Neuronal stem cell (in vitro differentiated cells): ENCODE measurements at regions not wholly inside any gene's neighbourhood (a gene's known extent, or its start where the extent isn't known, plus 50 kb on each side); places are given as distances from the start of the nearest gene placed in this dataset.

ENCODE experiments used
- DNase-seq: peaks from one replicate; pipeline ENCODE4 v3.0.0-alpha.2; 2013; ENCODE audit warnings: low spot score
- H2AFZ ChIP-seq: one replicate; pipeline ENCODE4 v1.6.1; 2013; ENCODE audit warnings: mild to moderate bottlenecking, low read length, inconsistent platforms
- H2AK5ac ChIP-seq: 2 replicates; pipeline ENCODE4 v1.6.1; 2013; ENCODE audit warnings: low read depth, mild to moderate bottlenecking, inconsistent platforms, low read length, moderate library complexity, mixed read lengths
- H2BK120ac ChIP-seq: 2 replicates; pipeline ENCODE4 v1.6.1; 2013; ENCODE audit warnings: low read depth, mild to moderate bottlenecking, inconsistent platforms, low read length, moderate library complexity, mixed read lengths
- H2BK12ac ChIP-seq: one replicate; pipeline ENCODE4 v1.6.1; 2013; ENCODE audit warnings: low read length, inconsistent platforms
- H2BK15ac ChIP-seq: 2 replicates; pipeline ENCODE4 v1.6.1; 2013; ENCODE audit warnings: mild to moderate bottlenecking, low read length, inconsistent platforms, mixed read lengths
- H2BK5ac ChIP-seq: one replicate; pipeline ENCODE4 v1.6.1; 2013; ENCODE audit warnings: inconsistent platforms, mild to moderate bottlenecking, low read length, moderate library complexity
- H3K14ac ChIP-seq: one replicate; pipeline ENCODE4 v1.6.1; 2013; ENCODE audit warnings: low read length, inconsistent platforms
- H3K18ac ChIP-seq: 2 replicates; pipeline ENCODE4 v1.6.1; 2013; ENCODE audit warnings: low read length, inconsistent platforms
- H3K23ac ChIP-seq: 2 replicates; pipeline ENCODE4 v1.6.1; 2013; ENCODE audit warnings: low read depth, mild to moderate bottlenecking, mixed read lengths, low read length, inconsistent platforms; ENCODE audit not compliant: poor library complexity
- H3K27ac ChIP-seq: replicated peaks from 3 replicates; pipeline ENCODE4 v1.5.1; 2013; ENCODE audit warnings: low read length, inconsistent platforms
- H3K27me3 ChIP-seq, 3 experiments: 2 replicates each; pipeline ENCODE4 v1.6.1; 2013; ENCODE audit warnings: low read length in 3 of 3, mild to moderate bottlenecking in 2 of 3, inconsistent platforms in 1 of 3, low read depth in 1 of 3, mixed read lengths in 1 of 3, moderate library complexity in 1 of 3; ENCODE audit not compliant: control insufficient read depth in 3 of 3, insufficient read depth in 3 of 3
- H3K36me3 ChIP-seq, 2 donors: replicated peaks in 1 of 2; 2 replicates each; pipeline ENCODE4 v1.6.1; 2013; ENCODE audit warnings: low read length in 2 of 2; ENCODE audit not compliant: control insufficient read depth in 2 of 2, insufficient read depth in 2 of 2
- H3K4ac ChIP-seq: 2 replicates; pipeline ENCODE4 v1.6.1; 2013; ENCODE audit warnings: inconsistent platforms, mild to moderate bottlenecking, low read length, moderate library complexity
- H3K4me1 ChIP-seq, 2 donors: 1 replicate in 1 of 2; 2 replicates in 1 of 2; pipeline ENCODE4 v1.6.1; 2013; ENCODE audit warnings: low read length in 2 of 2, low read depth in 1 of 2; ENCODE audit not compliant: control insufficient read depth in 2 of 2, insufficient read depth in 1 of 2
- H3K4me2 ChIP-seq: one replicate; pipeline ENCODE4 v1.6.1; 2013; ENCODE audit warnings: mild to moderate bottlenecking, low read length, inconsistent platforms; ENCODE audit not compliant: insufficient read depth, poor library complexity, severe bottlenecking
- H3K4me3 ChIP-seq, 2 donors: 2 replicates each; pipeline ENCODE4 v1.5.1; 2013; ENCODE audit warnings: low read length in 2 of 2, mild to moderate bottlenecking in 2 of 2, inconsistent platforms in 1 of 2, moderate library complexity in 1 of 2
- H3K79me1 ChIP-seq: one replicate; pipeline ENCODE4 v1.6.1; 2013; ENCODE audit warnings: low read depth, mild to moderate bottlenecking, inconsistent platforms, low read length, moderate library complexity
- H3K9ac ChIP-seq: one replicate; pipeline ENCODE4 v1.6.1; 2013; ENCODE audit warnings: mild to moderate bottlenecking, low read depth, low read length, inconsistent platforms; ENCODE audit not compliant: poor library complexity
- H3K9me3 ChIP-seq, 2 donors: replicated peaks in 1 of 2; 2 replicates each; pipeline versions ENCODE3 to v1.6.1; 2013; ENCODE audit warnings: low read length in 2 of 2, mild to moderate bottlenecking in 2 of 2, inconsistent platforms in 1 of 2, low read depth in 1 of 2, mixed read lengths in 1 of 2, moderate library complexity in 1 of 2; ENCODE audit not compliant: control insufficient read depth in 2 of 2, insufficient read depth in 1 of 2
- H4K8ac ChIP-seq: one replicate; pipeline ENCODE4 v1.6.1; 2013; ENCODE audit warnings: low read depth, mild to moderate bottlenecking, inconsistent platforms, low read length, moderate library complexity
- H4K91ac ChIP-seq: one replicate; pipeline ENCODE4 v1.6.1; 2013; ENCODE audit warnings: low read length, low read depth, mild to moderate bottlenecking, inconsistent platforms; ENCODE audit not compliant: poor library complexity
- WGBS, 2 donors: extraction: QIAGEN DNeasy Blood & Tissue Kit; methylation state at CpG; one replicate each; pipeline ENCODE4 v1.1.7; 2013; ENCODE audit warnings: missing lambda C conversion rate in 2 of 2, mixed read lengths in 1 of 2; ENCODE audit not compliant: insufficient read length in 2 of 2, insufficient replicate concordance in 1 of 2; ENCODE audit errors: extremely low coverage in 2 of 2; 5-methylcytosine and 5-hydroxymethylcytosine counted together

- peaks cover 2 to 3% of the 10 kb centered on the region in 2 donors for H3K4me1 ChIP-seq
- H3K14ac ChIP-seq = no peak overlapping the region
- no peak overlapping the region for H2BK15ac ChIP-seq
- no peak overlapping the region for H2BK5ac ChIP-seq
- no peak overlapping the region for H3K9ac ChIP-seq
- no peak overlapping the region for H3K4me2 ChIP-seq
- no peak overlapping the region for H3K18ac ChIP-seq
- H3K4me3 ChIP-seq = no peak overlapping the region
- no peaks in the 10 kb centered on the region for H3K9me3 ChIP-seq
- no peak overlapping the region for H3K23ac ChIP-seq
- H4K91ac ChIP-seq = no peak overlapping the region
- no peaks in the 10 kb centered on the region for H3K79me1 ChIP-seq
- H2AK5ac ChIP-seq = no peak overlapping the region
- H2AFZ ChIP-seq = no peak overlapping the region
- no peak overlapping the region for H2BK12ac ChIP-seq
- no peak overlapping the region for H3K4ac ChIP-seq
- peaks cover 0 to 2% (median 0%) of the 10 kb centered on the region in 3 experiments for H3K27me3 ChIP-seq
- no peaks in the 10 kb centered on the region for H3K36me3 ChIP-seq
- no CpG with 5 or more reads among the region's 1 CpG for WGBS, 2 donors
- DNase-seq = no peak
- no peak overlapping the region for H2BK120ac ChIP-seq
- H4K8ac ChIP-seq = no peak overlapping the region
- H3K27ac ChIP-seq = no peak overlapping the region
Measured at GRCh38 chr1:57747818-57748217, 324.0 kb upstream of the DAB1 start.

- H3K9ac ChIP-seq = no peak overlapping the region
- no peak overlapping the region for H3K4ac ChIP-seq
- no peaks in the 10 kb centered on the region for H3K27me3 ChIP-seq
- no peak overlapping the region for H3K23ac ChIP-seq
- H3K36me3 ChIP-seq = no peaks in the 10 kb centered on the region
- H3K9me3 ChIP-seq = no peaks in the 10 kb centered on the region
- H3K4me1 ChIP-seq = no peaks in the 10 kb centered on the region
- DNase-seq = no peak
- no CpG with 5 or more reads among the region's 4 CpGs for WGBS, 2 donors
- no peak overlapping the region for H3K14ac ChIP-seq
- no peak overlapping the region for H4K8ac ChIP-seq
- H3K27ac ChIP-seq = no peak overlapping the region
- H3K4me3 ChIP-seq = no peak overlapping the region
- no peak overlapping the region for H3K18ac ChIP-seq
- H2BK120ac ChIP-seq = no peak overlapping the region
- no peak overlapping the region for H2BK5ac ChIP-seq
- no peak overlapping the region for H4K91ac ChIP-seq
- H2AFZ ChIP-seq = no peak overlapping the region
- no peak overlapping the region for H2AK5ac ChIP-seq
- no peak overlapping the region for H3K4me2 ChIP-seq
- no peaks in the 10 kb centered on the region for H3K79me1 ChIP-seq
- no peak overlapping the region for H2BK12ac ChIP-seq
- H2BK15ac ChIP-seq = no peak overlapping the region
Measured at GRCh38 chr1:57741521-57741920, 317.7 kb upstream of the DAB1 start.

- Histone ChIP-seq H3K18ac (peak overlapping the region; percentile 40), H3K4ac (no peak overlapping the region), H2AK5ac (no peak overlapping the region), H3K27ac (no peak overlapping the region), H2BK5ac (no peak overlapping the region), H3K4me3 (no peak overlapping the region), H2AFZ (no peak overlapping the region), H3K36me3 (no peaks in the 10 kb centered on the region), H2BK15ac (no peak overlapping the region), H3K9me3 (no peaks in the 10 kb centered on the region), H2BK120ac (no peak overlapping the region), H3K79me1 (no peaks in the 10 kb centered on the region), H3K4me1 (no peaks in the 10 kb centered on the region), H3K4me2 (no peak overlapping the region), H4K91ac (no peak overlapping the region), H2BK12ac (no peak overlapping the region), H3K14ac (no peak overlapping the region), H3K27me3 (no peaks in the 10 kb centered on the region), H4K8ac (no peak overlapping the region), H3K9ac (peak overlapping the region; percentile 24), H3K23ac (no peak overlapping the region)
- no CpG with 5 or more reads among the region's 6 CpGs for WGBS, 2 donors
- DNase-seq = no peak
Measured at GRCh38 chr1:57736940-57737339, 313.1 kb upstream of the DAB1 start.

- Histone ChIP-seq H3K9ac (no peak overlapping the region), H2AFZ (no peak overlapping the region), H3K9me3 (no peaks in the 10 kb centered on the region), H3K4me1 (peaks cover 4% of the 10 kb centered on the region in 2 donors), H3K4me2 (no peak overlapping the region), H3K18ac (no peak overlapping the region), H3K4ac (no peak overlapping the region), H3K4me3 (no peak overlapping the region), H3K27me3 (no peaks in the 10 kb centered on the region), H2BK12ac (no peak overlapping the region), H2AK5ac (no peak overlapping the region), H2BK15ac (no peak overlapping the region), H3K79me1 (no peaks in the 10 kb centered on the region), H2BK5ac (no peak overlapping the region), H4K8ac (no peak overlapping the region), H4K91ac (no peak overlapping the region), H3K36me3 (no peaks in the 10 kb centered on the region), H3K14ac (no peak overlapping the region), H3K23ac (peak overlapping the region; percentile 30), H2BK120ac (no peak overlapping the region), H3K27ac (no peak overlapping the region)
- WGBS, 2 donors = no CpG with 5 or more reads among the region's 7 CpGs
- DNase-seq = no peak
Measured at GRCh38 chr1:57729181-57729580, 305.3 kb upstream of the DAB1 start.
